AG09309 (cell line): ENCODE measurements at regions not wholly inside any gene's neighbourhood (a gene's known extent, or its start where the extent isn't known, plus 50 kb on each side); places are given as distances from the start of the nearest gene placed in this dataset.
"Not testable (repeated sequence)": the region's sequence is repeated elsewhere in the genome, so short reads cannot be mapped to it uniquely, and the experiment has no call there.

Source experiments
- DNase-seq: peaks from one replicate; pipeline ENCODE4 v3.0.0-alpha.2; 2010; ENCODE audit warnings: low read depth
- H3K4me3 ChIP-seq: 2 replicates; pipeline ENCODE4 v1.5.1; 2011; ENCODE audit warnings: mild to moderate bottlenecking, low read depth, low read length, moderate library complexity; ENCODE audit not compliant: control insufficient read depth
- TF ChIP-seq, protein P1 (sequence below): IDR thresholded peaks from 2 replicates; pipeline ENCODE4 v1.5.1; 2011; ENCODE audit warnings: mild to moderate bottlenecking, low read depth, low read length, inconsistent platforms; ENCODE audit not compliant: insufficient read depth, control insufficient read depth; ENCODE audit errors: missing control alignments

DNA sequence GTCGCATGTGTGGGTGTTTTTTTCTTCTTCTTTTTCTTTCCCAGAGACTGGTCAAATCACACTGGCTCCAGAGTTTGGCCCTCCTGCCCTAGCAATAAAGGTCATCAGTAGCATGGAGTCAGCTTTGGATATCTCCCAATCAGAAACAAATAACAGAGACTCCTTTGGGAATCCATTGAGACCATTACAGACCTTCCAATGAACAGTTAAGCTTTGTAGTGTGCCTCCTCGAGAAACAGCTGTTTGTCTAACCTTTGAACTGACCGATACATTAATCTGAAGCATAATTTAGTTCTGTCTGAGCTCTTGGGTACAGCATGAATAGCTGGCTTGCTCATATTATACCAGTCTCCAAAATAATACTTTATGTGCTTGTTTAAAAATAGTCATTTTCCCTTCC, 1103.2 kb downstream of the GATA3 start:
- DNase-seq = no peak
- no peak overlapping the region for H3K4me3 ChIP-seq
- TF ChIP-seq, protein P1, sequence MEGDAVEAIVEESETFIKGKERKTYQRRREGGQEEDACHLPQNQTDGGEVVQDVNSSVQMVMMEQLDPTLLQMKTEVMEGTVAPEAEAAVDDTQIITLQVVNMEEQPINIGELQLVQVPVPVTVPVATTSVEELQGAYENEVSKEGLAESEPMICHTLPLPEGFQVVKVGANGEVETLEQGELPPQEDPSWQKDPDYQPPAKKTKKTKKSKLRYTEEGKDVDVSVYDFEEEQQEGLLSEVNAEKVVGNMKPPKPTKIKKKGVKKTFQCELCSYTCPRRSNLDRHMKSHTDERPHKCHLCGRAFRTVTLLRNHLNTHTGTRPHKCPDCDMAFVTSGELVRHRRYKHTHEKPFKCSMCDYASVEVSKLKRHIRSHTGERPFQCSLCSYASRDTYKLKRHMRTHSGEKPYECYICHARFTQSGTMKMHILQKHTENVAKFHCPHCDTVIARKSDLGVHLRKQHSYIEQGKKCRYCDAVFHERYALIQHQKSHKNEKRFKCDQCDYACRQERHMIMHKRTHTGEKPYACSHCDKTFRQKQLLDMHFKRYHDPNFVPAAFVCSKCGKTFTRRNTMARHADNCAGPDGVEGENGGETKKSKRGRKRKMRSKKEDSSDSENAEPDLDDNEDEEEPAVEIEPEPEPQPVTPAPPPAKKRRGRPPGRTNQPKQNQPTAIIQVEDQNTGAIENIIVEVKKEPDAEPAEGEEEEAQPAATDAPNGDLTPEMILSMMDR = no peak

DNA sequence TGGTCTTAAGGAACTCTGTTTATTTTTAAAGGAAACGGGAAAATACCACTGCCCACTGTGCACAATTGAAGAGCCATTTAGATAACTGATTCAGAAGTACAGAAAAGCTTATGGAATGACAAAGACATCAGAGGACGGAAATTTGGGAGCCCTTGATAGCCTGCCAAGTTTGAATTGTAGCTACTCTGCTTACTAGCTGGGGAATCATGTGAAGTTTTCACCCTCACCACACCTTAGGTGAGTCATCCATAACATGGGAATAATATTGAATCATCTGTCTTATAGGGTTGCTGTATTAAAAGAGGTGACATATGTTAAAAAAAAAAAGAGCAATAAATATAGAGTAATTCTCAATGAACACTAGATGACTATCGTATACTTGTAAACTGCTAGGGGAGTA, 1104.2 kb downstream of the GATA3 start:
- DNase-seq = no peak
- TF ChIP-seq, protein P1 = no peak
- H3K4me3 ChIP-seq = no peak overlapping the region

DNA sequence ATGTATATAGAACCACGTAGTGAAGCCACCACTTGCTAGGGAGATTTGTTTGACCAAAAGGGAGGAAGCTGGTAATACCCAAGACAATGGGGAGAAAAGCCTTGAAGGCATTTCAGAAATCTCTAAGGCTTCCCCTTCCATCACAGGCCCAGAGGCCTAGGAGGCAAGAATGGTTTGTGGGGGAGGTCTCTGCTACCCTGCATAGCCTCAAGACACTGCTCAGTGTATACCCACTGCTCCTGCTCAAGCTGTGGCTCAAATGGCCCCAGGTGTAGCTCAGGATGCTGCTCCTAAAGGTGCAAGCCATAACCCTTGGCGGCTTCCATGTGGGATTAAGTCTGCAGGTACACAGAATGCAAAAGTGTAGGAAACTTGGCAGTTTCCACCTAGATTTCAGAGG, 1105.8 kb downstream of the GATA3 start:
- TF ChIP-seq, protein P1 = no peak
- no peak overlapping the region for H3K4me3 ChIP-seq
- no peak for DNase-seq

DNA sequence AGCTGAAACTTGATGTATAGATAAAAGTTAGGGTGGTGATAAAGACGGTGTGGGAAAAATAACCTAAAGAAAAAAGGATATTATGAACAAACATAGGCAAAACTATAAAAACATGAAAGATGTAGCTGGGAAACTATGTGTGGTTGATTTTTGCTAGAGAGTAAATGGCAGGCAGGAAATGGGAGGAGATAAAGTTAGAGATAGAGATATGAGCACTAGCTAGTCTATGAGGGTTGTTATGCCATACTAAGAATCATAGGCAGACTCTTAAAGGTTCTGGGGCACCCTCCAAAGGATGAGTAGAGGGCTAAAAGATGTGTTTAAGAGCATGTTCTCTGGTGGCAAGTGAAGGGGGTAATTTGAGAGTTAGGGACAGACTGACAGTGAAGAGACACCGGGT, 1109.2 kb downstream of the GATA3 start:
- no peak overlapping the region for H3K4me3 ChIP-seq
- TF ChIP-seq, protein P1 = no peak
- no peak for DNase-seq

DNA sequence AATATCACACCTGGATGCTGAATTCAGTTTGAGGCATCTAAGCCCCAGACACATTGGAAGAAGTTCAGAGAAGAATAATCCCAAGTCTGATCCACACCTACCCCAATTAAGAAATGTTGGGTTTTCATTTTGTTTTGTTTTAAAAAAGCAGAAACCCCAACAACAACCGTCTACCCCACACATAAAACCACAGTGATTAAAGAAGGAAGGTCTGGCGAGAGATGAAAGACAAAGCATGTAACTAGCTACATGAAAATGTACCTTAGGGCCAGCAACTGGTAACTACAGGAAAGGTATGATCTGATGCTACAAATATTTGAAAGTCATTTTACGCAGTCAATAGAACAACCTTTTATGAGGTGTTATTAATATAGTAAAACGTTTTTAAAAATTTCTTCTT, 1112.3 kb downstream of the GATA3 start:
- H3K4me3 ChIP-seq = no peak overlapping the region
- TF ChIP-seq, protein P1 = no peak
- DNase-seq = no peak

DNA sequence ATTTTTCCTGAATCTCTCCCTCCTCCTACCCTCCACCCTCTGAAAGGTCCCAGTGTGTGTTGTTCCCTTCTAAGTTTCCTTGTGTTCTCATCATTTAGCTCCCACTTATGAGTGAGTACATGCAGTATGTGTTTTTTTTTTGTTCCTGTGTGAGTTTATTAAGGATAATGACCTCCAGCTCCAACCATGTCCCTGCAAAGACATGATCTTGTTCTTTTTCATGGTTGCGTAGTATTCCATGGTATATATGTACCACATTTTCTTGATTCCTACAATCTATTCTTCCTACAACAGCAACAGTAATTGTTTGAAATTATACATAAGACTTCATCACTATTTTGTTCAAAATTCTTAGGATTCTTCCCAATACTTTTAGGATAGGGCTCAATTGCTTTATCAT, 1117.8 kb downstream of the GATA3 start:
- no peak for DNase-seq
- TF ChIP-seq, protein P1 = no peak

DNA sequence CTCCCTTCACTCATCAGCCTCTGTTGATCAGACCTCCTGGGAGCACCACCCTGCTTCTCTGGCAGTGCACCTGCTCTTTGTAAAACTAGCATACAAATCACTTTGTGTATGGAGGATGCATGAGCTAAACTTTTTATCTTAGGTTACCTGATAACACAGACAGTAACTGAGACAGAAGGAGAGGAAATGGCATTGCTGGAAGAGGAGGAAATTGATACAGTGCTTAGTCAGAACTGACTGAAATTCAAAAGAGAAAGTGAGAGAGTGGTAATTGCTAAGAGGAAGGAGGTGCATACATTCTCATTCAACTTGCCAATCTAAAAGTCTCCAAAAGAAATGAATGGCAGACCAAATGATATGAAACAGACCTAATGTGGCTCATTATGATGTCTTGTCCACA, 1120.7 kb downstream of the GATA3 start:
- DNase-seq = no peak
- H3K4me3 ChIP-seq = no peak overlapping the region
- TF ChIP-seq, protein P1 = no peak

More for the DNA sequence above, 1117.8 kb downstream of the GATA3 start:
- no peak overlapping the region for H3K4me3 ChIP-seq

DNA sequence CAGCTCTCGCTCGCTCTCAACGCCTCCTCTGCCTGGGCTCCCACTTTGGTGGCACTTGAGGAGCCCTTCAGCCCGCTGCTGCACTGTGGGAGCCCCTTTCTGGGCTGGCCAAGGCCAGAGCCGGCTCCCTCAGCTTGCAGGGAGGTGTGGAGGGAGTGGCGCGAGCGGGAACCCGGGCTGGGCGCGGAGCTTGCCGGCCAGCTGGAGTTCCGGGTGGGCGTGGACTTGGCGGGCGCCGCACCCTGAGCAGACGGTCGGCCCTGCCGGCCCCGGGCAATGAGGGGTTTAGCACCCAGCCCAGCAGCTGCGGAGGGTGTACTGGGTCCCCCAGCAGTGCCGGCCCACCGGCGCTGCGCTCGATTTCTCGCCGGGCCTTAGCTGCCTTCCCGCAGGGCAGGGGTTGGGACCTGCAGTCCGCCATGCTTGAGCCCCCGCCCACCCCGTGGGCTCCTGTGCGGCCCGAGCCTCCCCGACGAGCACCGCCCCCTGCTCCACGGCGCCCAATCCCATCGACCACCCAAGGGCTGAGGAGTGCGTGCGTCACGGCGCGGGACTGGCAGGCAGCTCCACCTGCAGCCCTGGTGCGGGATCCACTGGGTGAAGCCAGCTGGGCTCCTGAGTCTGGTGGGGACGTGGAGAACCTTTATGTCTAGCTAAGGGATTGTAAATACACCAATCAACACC, 1128.9 kb downstream of the GATA3 start:
- H3K4me3 ChIP-seq, DNase-seq: not testable (repeated sequence)
